Retinal pigment epithelial cell (primary cell): ENCODE measurements at regions not wholly inside any gene's neighbourhood (a gene's known extent, or its start where the extent isn't known, plus 50 kb on each side); places are given as distances from the start of the nearest gene placed in this dataset.

Experiments used
- DNase-seq: peaks from one replicate; pipeline ENCODE4 v3.0.0-alpha.2; 2010; ENCODE audit warnings: low read depth
- H3K4me3 ChIP-seq: 2 replicates; pipeline ENCODE4 v1.5.1; 2011; ENCODE audit warnings: mild to moderate bottlenecking, low read length, control low read depth, moderate library complexity
- CTCF ChIP-seq: conservative IDR thresholded peaks from 2 replicates; pipeline ENCODE4 v1.5.1; 2011; ENCODE audit warnings: low read depth, low read length, control low read depth, inconsistent platforms

GRCh38 chr18:4908328-4908727 lies 288.7 kb downstream of the AKAIN1 start:
- TF ChIP-seq CTCF, result no peak
- no peak overlapping the region for H3K4me3 ChIP-seq
- no peak for DNase-seq

GRCh38 chr18:4906856-4907255 lies 290.2 kb downstream of the AKAIN1 start:
- DNase-seq, result no peak
- no peak for TF ChIP-seq CTCF
- no peak overlapping the region for H3K4me3 ChIP-seq

GRCh38 chr18:4888251-4889040 lies 308.6 kb downstream of the AKAIN1 start:
- no peak for TF ChIP-seq CTCF
- no peak for DNase-seq
- no peak overlapping the region for H3K4me3 ChIP-seq

GRCh38 chr18:4878480-4878879 lies 318.6 kb downstream of the AKAIN1 start:
- TF ChIP-seq CTCF, result no peak
- DNase-seq, result no peak
- H3K4me3 ChIP-seq, result no peak overlapping the region

- TF ChIP-seq CTCF, result no peak
- no peak for DNase-seq
- H3K4me3 ChIP-seq, result no peak overlapping the region
Observed at GRCh38 chr18:4871197-4871596, 325.9 kb downstream of the AKAIN1 start.

GRCh38 chr18:4870177-4870773 lies 326.8 kb downstream of the AKAIN1 start:
- no peak overlapping the region for H3K4me3 ChIP-seq
- TF ChIP-seq CTCF, result no peak
- DNase-seq, result no peak

- TF ChIP-seq CTCF, result no peak
- H3K4me3 ChIP-seq, result no peak overlapping the region
- no peak for DNase-seq
Observed at GRCh38 chr18:4869155-4869554, 327.9 kb downstream of the AKAIN1 start.
